ENCODE measurements at regions not wholly inside any gene's neighbourhood (a gene's known extent, or its start where the extent isn't known, plus 50 kb on each side); places are given as distances from the start of the nearest gene placed in this dataset.

DNA sequence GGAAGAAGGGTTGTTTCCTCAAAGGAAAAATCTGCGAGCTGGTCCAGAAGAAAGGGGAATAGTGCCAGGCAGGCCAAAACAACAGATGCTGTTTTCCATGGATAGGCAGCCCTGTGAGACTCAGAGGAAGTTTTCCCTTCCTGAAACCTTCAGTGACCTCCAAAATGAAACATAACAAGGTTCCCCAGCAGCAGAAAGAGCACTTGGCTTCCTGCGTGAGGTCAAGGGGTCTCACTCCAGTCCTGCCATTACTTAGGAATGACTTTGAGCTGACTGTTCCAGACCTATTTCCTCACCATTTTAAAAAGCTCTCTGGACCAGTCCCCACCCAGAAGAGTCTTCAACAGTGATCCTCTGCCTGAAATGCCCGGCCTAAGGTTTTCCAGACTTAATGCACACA lies 104.6 kb upstream of the IPO5 start:
- TF ChIP-seq EP300 (IDR thresholded peaks at IDR 0.05), result no peak
- TF ChIP-seq, protein P1, sequence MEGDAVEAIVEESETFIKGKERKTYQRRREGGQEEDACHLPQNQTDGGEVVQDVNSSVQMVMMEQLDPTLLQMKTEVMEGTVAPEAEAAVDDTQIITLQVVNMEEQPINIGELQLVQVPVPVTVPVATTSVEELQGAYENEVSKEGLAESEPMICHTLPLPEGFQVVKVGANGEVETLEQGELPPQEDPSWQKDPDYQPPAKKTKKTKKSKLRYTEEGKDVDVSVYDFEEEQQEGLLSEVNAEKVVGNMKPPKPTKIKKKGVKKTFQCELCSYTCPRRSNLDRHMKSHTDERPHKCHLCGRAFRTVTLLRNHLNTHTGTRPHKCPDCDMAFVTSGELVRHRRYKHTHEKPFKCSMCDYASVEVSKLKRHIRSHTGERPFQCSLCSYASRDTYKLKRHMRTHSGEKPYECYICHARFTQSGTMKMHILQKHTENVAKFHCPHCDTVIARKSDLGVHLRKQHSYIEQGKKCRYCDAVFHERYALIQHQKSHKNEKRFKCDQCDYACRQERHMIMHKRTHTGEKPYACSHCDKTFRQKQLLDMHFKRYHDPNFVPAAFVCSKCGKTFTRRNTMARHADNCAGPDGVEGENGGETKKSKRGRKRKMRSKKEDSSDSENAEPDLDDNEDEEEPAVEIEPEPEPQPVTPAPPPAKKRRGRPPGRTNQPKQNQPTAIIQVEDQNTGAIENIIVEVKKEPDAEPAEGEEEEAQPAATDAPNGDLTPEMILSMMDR (IDR thresholded peaks at IDR 0.05), result no peak
- TF ChIP-seq POLR2A (IDR thresholded peaks at IDR 0.05), result no peak
